Endothelial cell of umbilical vein (primary cell): ENCODE measurements at regions not wholly inside any gene's neighbourhood (a gene's known extent, or its start where the extent isn't known, plus 50 kb on each side); places are given as distances from the start of the nearest gene placed in this dataset.

ENCODE experiments used
- BruUV-seq: library from RNA; stranded (reverse); fragments of 400-500 nt; replicated peaks from 2 replicates; lab custom pipeline; 2021; lab: Mats Ljungman, UMichigan
- CTCF ChIA-PET: fragments of 300-600, 350-600 bp; sonication (Branson Sonifier 250); formaldehyde crosslinking; loops from one replicate; lab custom pipeline; 2021; ENCODE audit warnings: antibody characterized with exemption, inconsistent platforms; lab: Charles Lee
- POLR2A ChIA-PET: fragments of 300-600, 350-600 bp; sonication (Branson Sonifier 250); formaldehyde crosslinking; loops from one replicate; lab custom pipeline; 2021; ENCODE audit warnings: antibody characterized with exemption, inconsistent platforms; lab: Charles Lee
- DNase-seq: peaks from one replicate; pipeline ENCODE4 v3.0.0-alpha.2; 2011; ENCODE audit warnings: low read depth, low spot score
- FAIRE-seq: peaks from 2 replicates; lab custom pipeline; 2011; peaks lifted over from hg19 to GRCh38; lab: Jason Lieb, UNC
- H2AFZ ChIP-seq: 2 replicates; pipeline ENCODE4 v1.6.0; 2012; ENCODE audit warnings: low read depth, low read length, control low read depth, inconsistent platforms
- H3K27ac ChIP-seq: 2 replicates; pipeline ENCODE4 v1.5.1; 2011; ENCODE audit warnings: low read depth, mild to moderate bottlenecking, control low read depth, low read length, moderate library complexity; ENCODE audit not compliant: insufficient read depth
- H3K27me3 ChIP-seq, 2 experiments: 2 replicates each; pipeline versions ENCODE4 v1.6.0 to v1.6.1; 2011; ENCODE audit warnings: low read length in 2 of 2, mixed read lengths in 1 of 2; ENCODE audit not compliant: control insufficient read depth in 2 of 2, insufficient read depth in 2 of 2
- H3K36me3 ChIP-seq, 2 experiments: 2 replicates in 1 of 2; 3 replicates in 1 of 2; pipeline ENCODE4 v1.5.1; 2011; ENCODE audit warnings: low read length in 2 of 2, mild to moderate bottlenecking in 1 of 2, moderate library complexity in 1 of 2; ENCODE audit not compliant: control insufficient read depth in 2 of 2, insufficient read depth in 2 of 2; ENCODE audit errors: extremely low read depth in 1 of 2
- H3K4me1 ChIP-seq: 3 replicates; pipeline ENCODE4 v1.5.1; 2011; ENCODE audit warnings: mild to moderate bottlenecking, low read length; ENCODE audit not compliant: control insufficient read depth, insufficient read depth; ENCODE audit errors: extremely low read depth
- H3K4me2 ChIP-seq: 2 replicates; pipeline ENCODE4 v1.6.1; 2011; ENCODE audit warnings: low read length, control low read depth, mixed read lengths; ENCODE audit not compliant: insufficient read depth
- H3K4me3 ChIP-seq, 3 experiments: fragments of 200-600 bp in 1 of 3; sonication (generic), shearing (Covaris generic) in 1 of 3; replicated peaks in 1 of 3; 2 replicates each; pipeline ENCODE4 v1.5.1; 2011 to 2016; ENCODE audit warnings: control low read depth in 3 of 3, low read length in 3 of 3, mild to moderate bottlenecking in 2 of 3, inconsistent platforms in 1 of 3, low read depth in 1 of 3, moderate library complexity in 1 of 3; ENCODE audit not compliant: insufficient read depth in 1 of 3
- H3K79me2 ChIP-seq: 2 replicates; pipeline ENCODE4 v1.6.0; 2012; ENCODE audit warnings: low read length, inconsistent platforms; ENCODE audit not compliant: control insufficient read depth, insufficient read depth
- H3K9ac ChIP-seq: replicated peaks from 2 replicates; pipeline ENCODE3; 2011; ENCODE audit warnings: low read length, control low read depth; ENCODE audit not compliant: insufficient read depth; ENCODE audit errors: extremely low read depth
- H3K9me1 ChIP-seq: replicated peaks from 3 replicates; pipeline ENCODE4 v1.6.0; 2011; ENCODE audit warnings: mild to moderate bottlenecking, low read length; ENCODE audit not compliant: control insufficient read depth, insufficient read depth; ENCODE audit errors: extremely low read depth
- H3K9me3 ChIP-seq: replicated peaks from 2 replicates; pipeline ENCODE4 v1.5.1; 2012; ENCODE audit warnings: low read length, inconsistent platforms; ENCODE audit not compliant: control insufficient read depth, insufficient read depth
- H4K20me1 ChIP-seq: replicated peaks from 2 replicates; pipeline ENCODE3; 2011; ENCODE audit warnings: mild to moderate bottlenecking, low read length; ENCODE audit not compliant: control insufficient read depth, insufficient read depth; ENCODE audit errors: extremely low read depth
- CTCF ChIP-seq, 2 donors: IDR thresholded peaks; 1 replicate in 1 of 2; 2 replicates in 1 of 2; pipeline ENCODE4 v1.5.1; 2011; ENCODE audit warnings: low read length in 2 of 2, mild to moderate bottlenecking in 2 of 2, moderate library complexity in 2 of 2, control low read depth in 1 of 2, inconsistent platforms in 1 of 2, low read depth in 1 of 2; ENCODE audit not compliant: insufficient read depth in 1 of 2; ENCODE audit errors: extremely low read depth in 1 of 2
- EZH2 ChIP-seq: IDR thresholded peaks from 2 replicates; pipeline ENCODE4 v1.6.1; 2012; ENCODE audit warnings: borderline replicate concordance, low read depth, mild to moderate bottlenecking, moderate library complexity, low read length, inconsistent platforms; ENCODE audit not compliant: severe bottlenecking
- FOS ChIP-seq: IDR thresholded peaks from 2 replicates; pipeline ENCODE4 v1.6.1; 2011; ENCODE audit warnings: mild to moderate bottlenecking, low read length, moderate library complexity, borderline replicate concordance; ENCODE audit not compliant: insufficient read depth
- GATA2 ChIP-seq: IDR thresholded peaks from 2 replicates; pipeline ENCODE4 v1.7.0; 2011; ENCODE audit warnings: low read depth, mild to moderate bottlenecking, moderate library complexity, mixed read lengths, low read length; ENCODE audit not compliant: insufficient read length, insufficient read depth
- JUN ChIP-seq: IDR thresholded peaks from 2 replicates; pipeline ENCODE4 v1.6.1; 2011; ENCODE audit warnings: borderline replicate concordance, low read depth; ENCODE audit not compliant: insufficient read length, insufficient read depth
- MAX ChIP-seq: IDR thresholded peaks from 2 replicates; pipeline ENCODE4 v1.6.1; 2011; ENCODE audit not compliant: insufficient read depth, insufficient read length
- MYC ChIP-seq: IDR thresholded peaks from one replicate; pipeline ENCODE4 v1.6.1; 2011; ENCODE audit warnings: mild to moderate bottlenecking, low read depth, low read length
- POLR2A ChIP-seq: IDR thresholded peaks from 2 replicates; pipeline ENCODE4 v1.6.1; 2012; ENCODE audit warnings: low read depth, mild to moderate bottlenecking, control low read depth, low read length
- POLR2AphosphoS5 ChIP-seq: IDR thresholded peaks from 2 replicates; pipeline ENCODE4 v1.6.1; 2012; ENCODE audit warnings: low read depth, mild to moderate bottlenecking, control low read depth, low read length, moderate library complexity; ENCODE audit not compliant: insufficient read depth
- dilution Hi-C: fragments of 300-500 bp; cut with MboI; formaldehyde crosslinking; loops from one replicate; pipeline ENCODE4 v1.15.0; 2019; ENCODE audit warnings: low sequenced_read_pairs; ENCODE audit not compliant: extremely low pct_ligation_motif_present
- intact Hi-C: fragments of 100-400 bp; cut with micrococcal nuclease; formaldehyde crosslinking; loops from one replicate; pipeline ENCODE4 v1.10.0; 2022

GRCh38 chr1:57492586-57493226 lies 68.8 kb upstream of the DAB1 start:
- TF ChIP-seq GATA2: no peak
- Histone ChIP-seq H3K4me3 (no peak overlapping the region), H4K20me1 (no peaks in the 10 kb centered on the region), H3K9ac (no peak overlapping the region), H3K9me1 (no peaks in the 10 kb centered on the region), H3K36me3 (no peaks in the 10 kb centered on the region), H3K9me3 (no peaks in the 10 kb centered on the region), H3K27ac (no peak overlapping the region), H3K4me1 (no peaks in the 10 kb centered on the region), H3K79me2 (no peaks in the 10 kb centered on the region), H3K4me2 (no peak overlapping the region), H3K27me3 (peaks cover 0 to 1% of the 10 kb centered on the region in 2 experiments), H2AFZ (no peak overlapping the region)
- ChIA-PET POLR2A (no interaction called here), CTCF (interaction anchor here (1.4 kb wide), 1 partner anchor 11 kb away, joined by 3 read pairs; no protein-coding TSS in a partner anchor)
- no peak for FAIRE-seq
- dilution Hi-C loops (no loop called here), intact Hi-C loops (no loop called here)
- BruUV-seq: no TSS peak
- DNase-seq: no peak

- Histone ChIP-seq H3K27me3 (peaks cover 0 to 1% of the 10 kb centered on the region in 2 experiments), H2AFZ (no peak overlapping the region), H3K36me3 (no peaks in the 10 kb centered on the region), H3K4me2 (no peak overlapping the region), H3K4me1 (no peaks in the 10 kb centered on the region), H3K9me3 (no peaks in the 10 kb centered on the region), H4K20me1 (no peaks in the 10 kb centered on the region), H3K27ac (no peak overlapping the region), H3K9ac (no peak overlapping the region), H3K9me1 (no peaks in the 10 kb centered on the region), H3K79me2 (no peaks in the 10 kb centered on the region), H3K4me3 (no peak overlapping the region)
- peak; percentile 51 for DNase-seq
- intact Hi-C loops (no loop called here), dilution Hi-C loops (no loop called here)
- FAIRE-seq: no peak
- ChIA-PET POLR2A (no interaction called here), CTCF (no interaction called here)
- BruUV-seq: no TSS peak
- TF ChIP-seq MAX: no peak
- no peak for TF ChIP-seq POLR2A
- no peak for TF ChIP-seq MYC
- no peak for TF ChIP-seq POLR2AphosphoS5
- peak; percentile 58 for TF ChIP-seq FOS
- no peak for TF ChIP-seq CTCF (IDR thresholded peaks at IDR 0.05; ENCODE audit: extremely low read depth in 1 of 2, insufficient read depth in 1 of 2, low read depth in 1 of 2, low read length in 2 of 2)
- TF ChIP-seq GATA2: no peak
- TF ChIP-seq JUN: peak; percentile 78
- TF ChIP-seq EZH2: no peak
These were observed 65.6 kb upstream of the DAB1 start for GRCh38 chr1:57489358-57490036.
